OCI-LY3 (cell line): ENCODE measurements at regions not wholly inside any gene's neighbourhood (a gene's known extent, or its start where the extent isn't known, plus 50 kb on each side); places are given as distances from the start of the nearest gene placed in this dataset.

ENCODE experiments used
- H2AFZ ChIP-seq: fragments of 200-600, 300-600 bp; shearing (Covaris generic); 2 replicates; pipeline ENCODE4 v1.6.0; 2014; ENCODE audit warnings: antibody characterized with exemption, low read depth, low read length
- H3K27ac ChIP-seq: fragments of 200-600, 300-600 bp; sonication (generic); 2 replicates; pipeline ENCODE4 v1.5.1; 2014; ENCODE audit warnings: mild to moderate bottlenecking, low read length, moderate library complexity, mixed read lengths
- H3K27me3 ChIP-seq: fragments of 200-600, 300-600 bp; sonication (generic); 2 replicates; pipeline ENCODE4 v1.6.1; 2014; ENCODE audit warnings: low read depth, low read length, mixed read lengths
- H3K36me3 ChIP-seq: fragments of 200-600, 300-600 bp; sonication (generic); replicated peaks from 2 replicates; pipeline ENCODE3; 2014; ENCODE audit warnings: low read depth, low read length, mixed read lengths
- H3K4me1 ChIP-seq: fragments of 300-600, 200-600 bp; sonication (generic); 2 replicates; pipeline ENCODE4 v1.6.1; 2014; ENCODE audit warnings: low read length, mixed read lengths
- H3K4me2 ChIP-seq: fragments of 200-600, 300-600 bp; sonication (generic); 2 replicates; pipeline ENCODE4 v1.6.1; 2014; ENCODE audit warnings: low read length, mixed read lengths
- H3K4me3 ChIP-seq: fragments of 300-600, 200-600 bp; sonication (generic); 2 replicates; pipeline ENCODE4 v1.5.1; 2014; ENCODE audit warnings: antibody characterized with exemption, mild to moderate bottlenecking, low read length, moderate library complexity
- H3K79me2 ChIP-seq: fragments of 300-600, 200-600 bp; shearing (Covaris generic); 2 replicates; pipeline ENCODE4 v1.6.1; 2014; ENCODE audit warnings: mild to moderate bottlenecking, low read length, mixed read lengths
- H3K9ac ChIP-seq: fragments of 300-600, 200-600 bp; shearing (Covaris generic); 2 replicates; pipeline ENCODE4 v1.6.0; 2014; ENCODE audit warnings: mild to moderate bottlenecking, low read length, moderate library complexity
- H3K9me3 ChIP-seq: fragments of 200-600, 300-600 bp; shearing (Covaris generic); 2 replicates; pipeline ENCODE4 v1.6.1; 2014; ENCODE audit warnings: low read length, mixed read lengths; ENCODE audit not compliant: insufficient read depth
- H4K20me1 ChIP-seq: fragments of 200-600, 300-600 bp; sonication (generic); 2 replicates; pipeline ENCODE4 v1.6.1; 2016; ENCODE audit warnings: low read length, mixed read lengths; ENCODE audit not compliant: insufficient read depth
- EZH2phosphoT487 ChIP-seq: fragments of 200-600 bp; shearing (Covaris generic); IDR thresholded peaks from 2 replicates; pipeline ENCODE4 v1.6.1; 2018; ENCODE audit warnings: antibody characterized with exemption, mixed run types, low read depth
- TF ChIP-seq, protein P1 (sequence below): fragments of 200-600, 300-600 bp; sonication (generic); IDR thresholded peaks from 2 replicates; pipeline ENCODE4 v1.5.1; 2014; ENCODE audit warnings: antibody characterized with exemption, low read length, low read depth

GRCh38 chr1:87791931-87792740, 463.5 kb downstream of the LMO4 start:
- no peaks in the 10 kb centered on the region for H4K20me1 ChIP-seq
- no peaks in the 10 kb centered on the region for H3K9me3 ChIP-seq
- no peak overlapping the region for H3K4me2 ChIP-seq
- H3K36me3 ChIP-seq: no peaks in the 10 kb centered on the region
- H2AFZ ChIP-seq: no peak overlapping the region
- H3K27me3 ChIP-seq: no peaks in the 10 kb centered on the region; the same call in 1 of the 2 replicates
- H3K79me2 ChIP-seq: no peaks in the 10 kb centered on the region
- H3K27ac ChIP-seq: no peak overlapping the region
- no peak overlapping the region for H3K9ac ChIP-seq
- H3K4me1 ChIP-seq: no peaks in the 10 kb centered on the region
- no peak for TF ChIP-seq EZH2phosphoT487
- TF ChIP-seq, protein P1, sequence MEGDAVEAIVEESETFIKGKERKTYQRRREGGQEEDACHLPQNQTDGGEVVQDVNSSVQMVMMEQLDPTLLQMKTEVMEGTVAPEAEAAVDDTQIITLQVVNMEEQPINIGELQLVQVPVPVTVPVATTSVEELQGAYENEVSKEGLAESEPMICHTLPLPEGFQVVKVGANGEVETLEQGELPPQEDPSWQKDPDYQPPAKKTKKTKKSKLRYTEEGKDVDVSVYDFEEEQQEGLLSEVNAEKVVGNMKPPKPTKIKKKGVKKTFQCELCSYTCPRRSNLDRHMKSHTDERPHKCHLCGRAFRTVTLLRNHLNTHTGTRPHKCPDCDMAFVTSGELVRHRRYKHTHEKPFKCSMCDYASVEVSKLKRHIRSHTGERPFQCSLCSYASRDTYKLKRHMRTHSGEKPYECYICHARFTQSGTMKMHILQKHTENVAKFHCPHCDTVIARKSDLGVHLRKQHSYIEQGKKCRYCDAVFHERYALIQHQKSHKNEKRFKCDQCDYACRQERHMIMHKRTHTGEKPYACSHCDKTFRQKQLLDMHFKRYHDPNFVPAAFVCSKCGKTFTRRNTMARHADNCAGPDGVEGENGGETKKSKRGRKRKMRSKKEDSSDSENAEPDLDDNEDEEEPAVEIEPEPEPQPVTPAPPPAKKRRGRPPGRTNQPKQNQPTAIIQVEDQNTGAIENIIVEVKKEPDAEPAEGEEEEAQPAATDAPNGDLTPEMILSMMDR: no peak
- H3K4me3 ChIP-seq: no peak overlapping the region

DNA sequence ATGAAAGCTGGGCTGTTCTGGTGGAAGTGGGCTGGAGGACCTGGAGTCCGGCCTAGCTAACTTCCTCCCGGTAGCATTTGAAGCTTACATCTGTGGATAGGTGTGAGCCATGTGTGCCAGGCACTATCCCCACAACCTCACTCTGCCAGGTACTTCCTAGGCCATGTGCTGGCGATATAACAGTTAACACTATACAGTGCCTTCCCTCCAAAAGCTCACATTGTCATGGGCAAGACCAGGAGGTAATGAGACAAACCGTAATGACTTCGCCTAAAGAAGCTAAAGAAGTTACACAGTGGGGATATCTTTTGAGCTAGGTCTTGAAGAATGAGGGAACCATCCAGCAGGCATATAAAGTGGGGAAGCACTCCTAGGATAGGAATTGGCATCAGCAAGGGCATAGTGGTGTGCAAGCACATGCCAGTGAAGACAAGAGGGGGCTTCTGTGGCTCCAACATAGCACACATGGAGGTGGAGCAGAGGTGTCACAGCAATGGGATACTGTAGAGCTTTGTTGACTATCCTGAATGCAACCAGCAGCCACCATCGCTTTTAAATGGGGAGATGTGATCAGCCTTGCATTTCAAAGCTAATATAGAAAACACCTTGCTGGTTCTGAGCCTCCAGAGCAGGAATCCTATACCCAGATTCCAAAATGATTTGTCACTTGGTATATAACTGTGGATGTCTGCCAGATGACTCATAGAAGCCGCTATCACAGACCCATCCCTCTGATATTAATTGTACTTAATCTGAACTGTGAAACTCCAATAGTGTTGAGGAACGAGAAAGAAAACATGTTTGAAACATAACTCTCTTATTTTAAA, 466.3 kb downstream of the LMO4 start:
- Histone ChIP-seq H3K4me3 (no peak overlapping the region), H3K9ac (no peak overlapping the region), H3K9me3 (no peaks in the 10 kb centered on the region), H3K79me2 (no peaks in the 10 kb centered on the region), H3K36me3 (no peaks in the 10 kb centered on the region), H2AFZ (no peak overlapping the region), H3K4me2 (no peak overlapping the region), H3K27me3 (no peaks in the 10 kb centered on the region), H3K27ac (no peak overlapping the region), H3K4me1 (no peaks in the 10 kb centered on the region), H4K20me1 (no peaks in the 10 kb centered on the region)
- TF ChIP-seq, protein P1: no peak
- TF ChIP-seq EZH2phosphoT487: no peak

GRCh38 chr1:87795615-87796337, 467.1 kb downstream of the LMO4 start:
- no peak overlapping the region for H3K4me2 ChIP-seq
- H3K27me3 ChIP-seq: no peaks in the 10 kb centered on the region
- H3K36me3 ChIP-seq: no peaks in the 10 kb centered on the region
- H3K9me3 ChIP-seq: no peaks in the 10 kb centered on the region
- H3K79me2 ChIP-seq: no peaks in the 10 kb centered on the region
- no peak overlapping the region for H2AFZ ChIP-seq
- no peaks in the 10 kb centered on the region for H4K20me1 ChIP-seq
- H3K27ac ChIP-seq: no peak overlapping the region
- no peak overlapping the region for H3K4me3 ChIP-seq
- no peak overlapping the region for H3K9ac ChIP-seq
- TF ChIP-seq, protein P1: no peak
- TF ChIP-seq EZH2phosphoT487: no peak
- H3K4me1 ChIP-seq: no peaks in the 10 kb centered on the region
